ENCODE measurements at regions not wholly inside any gene's neighbourhood (a gene's known extent, or its start where the extent isn't known, plus 50 kb on each side); places are given as distances from the start of the nearest gene placed in this dataset.
"Not testable (repeated sequence)": the region's sequence is repeated elsewhere in the genome, so short reads cannot be mapped to it uniquely, and the experiment has no call there.

- WGBS = 82% methylated on average over 3 of the region's 3 CpGs
- peaks cover 2% of the 10 kb centered on the region; the same call in 1 of the 2 replicates for H3K4me1 ChIP-seq (ENCODE audit: insufficient read depth, low read length)
- no peaks in the 10 kb centered on the region for H3K9me3 ChIP-seq (ENCODE audit: insufficient read depth, low read depth, low read length)
- H3K4me3 ChIP-seq (ENCODE audit: low read length) = no peak overlapping the region
- H3K9ac ChIP-seq (ENCODE audit: low read depth, low read length) = no peak overlapping the region
- no peaks in the 10 kb centered on the region for H3K36me3 ChIP-seq (ENCODE audit: insufficient read depth, low read length)
- H3K27me3 ChIP-seq (ENCODE audit: insufficient read depth, low read length) = no peaks in the 10 kb centered on the region
- H3K27ac ChIP-seq (ENCODE audit: low read depth, low read length) = no peak overlapping the region
Measured at GRCh38 chr5:91500758-91501157, 117.6 kb upstream of the ARRDC3 start.

- H3K9ac ChIP-seq (ENCODE audit: low read depth, low read length) = no peak overlapping the region
- H3K27ac ChIP-seq (ENCODE audit: low read depth, low read length) = no peak overlapping the region
- H3K9me3 ChIP-seq (ENCODE audit: insufficient read depth, low read depth, low read length) = no peaks in the 10 kb centered on the region
- H3K4me3 ChIP-seq (ENCODE audit: low read length) = no peak overlapping the region
- H3K36me3 ChIP-seq (ENCODE audit: insufficient read depth, low read length) = no peaks in the 10 kb centered on the region
- H3K27me3 ChIP-seq (ENCODE audit: insufficient read depth, low read length) = no peaks in the 10 kb centered on the region
- 0% methylated on average over 2 of the region's 2 CpGs for WGBS
- peaks cover 8% of the 10 kb centered on the region; the same call in 1 of the 2 replicates for H3K4me1 ChIP-seq (ENCODE audit: insufficient read depth, low read length)
Measured at GRCh38 chr5:91499943-91500531, 116.9 kb upstream of the ARRDC3 start.

DNA sequence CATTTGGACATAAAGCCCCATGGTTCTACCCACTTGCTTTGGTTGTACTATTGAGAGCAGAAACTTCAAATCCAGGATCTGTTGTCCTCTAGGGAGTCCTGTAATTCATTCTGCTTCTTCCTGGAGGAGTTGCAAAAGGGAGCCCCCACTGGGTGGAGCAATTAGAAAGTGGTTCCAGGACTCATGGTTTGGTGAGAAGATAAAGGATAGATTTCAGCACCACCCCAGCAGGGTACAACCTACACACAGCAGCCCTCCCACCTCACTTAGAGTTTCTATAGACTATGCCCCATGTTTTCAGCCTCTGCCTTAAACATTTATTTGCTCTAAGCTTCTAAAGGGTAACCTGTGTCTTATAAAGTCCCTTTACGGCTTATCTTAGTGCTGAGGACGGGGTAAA, 112.6 kb upstream of the ARRDC3 start:
- Histone ChIP-seq H3K9me3 (ENCODE audit: insufficient read depth, low read depth, low read length) (no peaks in the 10 kb centered on the region), H3K4me1 (ENCODE audit: insufficient read depth, low read length) (peaks cover 16% of the 10 kb centered on the region), H3K9ac (ENCODE audit: low read depth, low read length) (no peak overlapping the region), H3K4me3 (ENCODE audit: low read length) (no peak overlapping the region), H3K27me3 (ENCODE audit: insufficient read depth, low read length) (no peaks in the 10 kb centered on the region), H3K27ac (ENCODE audit: low read depth, low read length) (no peak overlapping the region), H3K36me3 (ENCODE audit: insufficient read depth, low read length) (no peaks in the 10 kb centered on the region)
- 89% methylated on average over 2 of the region's 2 CpGs for WGBS

DNA sequence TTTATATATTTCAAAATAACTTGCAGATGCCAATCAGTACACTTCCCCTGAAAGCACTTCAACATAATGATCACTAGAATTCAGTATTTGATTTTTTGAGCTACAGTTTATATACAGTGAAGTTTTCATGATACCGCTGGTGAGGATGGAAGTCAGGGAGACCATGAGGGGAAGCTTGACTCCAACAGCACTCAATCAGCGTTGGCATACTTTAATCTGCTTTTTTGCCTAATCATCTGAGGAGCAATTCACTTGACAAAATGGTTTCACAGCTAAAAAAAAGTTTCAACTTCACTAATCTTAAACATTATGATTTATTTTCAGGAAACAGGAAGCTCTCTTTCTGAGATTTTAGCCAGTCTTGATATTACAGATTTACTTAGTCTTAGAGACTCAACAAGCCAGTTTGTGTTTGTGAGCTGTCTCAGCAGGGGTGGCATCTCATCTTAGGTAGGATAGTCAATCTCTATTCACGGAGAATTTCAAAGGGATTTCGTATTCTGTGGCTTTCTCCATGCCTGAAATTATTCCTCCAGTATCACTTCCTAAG, 111.4 kb upstream of the ARRDC3 start:
- Histone ChIP-seq H3K4me3 (ENCODE audit: low read length) (no peak overlapping the region), H3K36me3 (ENCODE audit: insufficient read depth, low read length) (no peaks in the 10 kb centered on the region), H3K27ac (ENCODE audit: low read depth, low read length) (no peak overlapping the region), H3K9me3 (ENCODE audit: insufficient read depth, low read depth, low read length) (no peaks in the 10 kb centered on the region), H3K27me3 (ENCODE audit: insufficient read depth, low read length) (no peaks in the 10 kb centered on the region), H3K4me1 (ENCODE audit: insufficient read depth, low read length) (peaks cover 16% of the 10 kb centered on the region), H3K9ac (ENCODE audit: low read depth, low read length) (no peak overlapping the region)
- 63% methylated on average over 4 of the region's 4 CpGs for WGBS

DNA sequence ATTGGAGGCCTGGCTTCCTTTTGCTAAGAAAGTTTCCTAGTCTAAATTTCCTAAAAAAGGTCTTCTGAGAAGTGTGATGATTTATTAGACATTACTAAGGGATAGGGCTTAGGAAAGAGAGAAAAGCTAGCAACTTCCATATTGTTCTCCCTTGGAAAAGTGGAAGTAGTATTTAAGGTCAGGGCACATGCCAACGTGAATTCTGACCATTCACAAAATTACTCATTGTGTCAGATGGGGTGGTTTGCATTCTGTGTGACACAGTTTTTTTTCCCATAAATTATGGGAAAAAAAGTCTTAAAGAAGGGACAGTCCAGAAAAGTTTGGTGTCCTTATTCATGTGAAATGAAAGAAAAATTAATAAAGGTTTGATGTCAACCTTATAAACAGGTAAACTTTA, 110.0 kb upstream of the ARRDC3 start:
- WGBS = 100% methylated on average over 1 of the region's 1 CpG
- peaks cover 16% of the 10 kb centered on the region for H3K4me1 ChIP-seq (ENCODE audit: insufficient read depth, low read length)
- no peaks in the 10 kb centered on the region for H3K27me3 ChIP-seq (ENCODE audit: insufficient read depth, low read length)
- H3K27ac ChIP-seq (ENCODE audit: low read depth, low read length) = no peak overlapping the region
- no peak overlapping the region for H3K4me3 ChIP-seq (ENCODE audit: low read length)
- no peak overlapping the region for H3K9ac ChIP-seq (ENCODE audit: low read depth, low read length)
- H3K36me3 ChIP-seq (ENCODE audit: insufficient read depth, low read length) = no peaks in the 10 kb centered on the region
- H3K9me3 ChIP-seq (ENCODE audit: insufficient read depth, low read depth, low read length) = no peaks in the 10 kb centered on the region

DNA sequence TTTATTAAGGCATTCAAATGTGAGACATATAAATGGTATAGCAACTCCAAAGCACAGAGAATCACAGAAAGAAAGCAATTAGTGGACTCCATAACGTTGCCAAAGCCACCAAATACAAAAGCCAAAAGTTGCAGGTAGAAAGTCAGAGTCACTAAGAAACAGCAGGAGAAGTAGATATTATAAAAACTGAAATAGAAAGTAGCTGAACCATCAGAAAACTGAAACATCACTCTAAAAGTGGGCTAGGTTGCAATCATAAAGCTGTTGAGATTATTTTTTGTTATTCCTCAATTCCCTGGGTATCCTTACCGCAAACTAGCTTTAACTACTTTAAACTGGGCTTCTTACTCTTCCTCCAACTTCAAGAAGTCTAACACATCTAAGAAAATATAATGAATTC, 108.1 kb upstream of the ARRDC3 start:
- Histone ChIP-seq H3K36me3 (ENCODE audit: insufficient read depth, low read length) (no peaks in the 10 kb centered on the region), H3K9ac (ENCODE audit: low read depth, low read length) (no peak overlapping the region), H3K4me1 (ENCODE audit: insufficient read depth, low read length) (peaks cover 18% of the 10 kb centered on the region), H3K9me3 (ENCODE audit: insufficient read depth, low read depth, low read length) (peaks cover 3% of the 10 kb centered on the region; the same call in 1 of the 2 replicates), H3K27me3 (ENCODE audit: insufficient read depth, low read length) (no peaks in the 10 kb centered on the region), H3K27ac (ENCODE audit: low read depth, low read length) (no peak overlapping the region), H3K4me3 (ENCODE audit: low read length) (no peak overlapping the region)
- whole genome bisulfite sequencing = 92% methylated on average over 2 of the region's 2 CpGs

GRCh38 chr5:91490316-91490715, 107.2 kb upstream of the ARRDC3 start:
- H3K4me3 ChIP-seq (ENCODE audit: low read length) = no peak overlapping the region
- peaks cover 3% of the 10 kb centered on the region; the same call in 1 of the 2 replicates for H3K9me3 ChIP-seq (ENCODE audit: insufficient read depth, low read depth, low read length)
- WGBS = 87% methylated on average over 1 of the region's 3 CpGs
- peaks cover 13% of the 10 kb centered on the region for H3K4me1 ChIP-seq (ENCODE audit: insufficient read depth, low read length)
- H3K36me3 ChIP-seq (ENCODE audit: insufficient read depth, low read length) = no peaks in the 10 kb centered on the region
- H3K9ac ChIP-seq (ENCODE audit: low read depth, low read length) = no peak overlapping the region
- no peak overlapping the region for H3K27ac ChIP-seq (ENCODE audit: low read depth, low read length)
- H3K27me3 ChIP-seq (ENCODE audit: insufficient read depth, low read length) = no peaks in the 10 kb centered on the region

DNA sequence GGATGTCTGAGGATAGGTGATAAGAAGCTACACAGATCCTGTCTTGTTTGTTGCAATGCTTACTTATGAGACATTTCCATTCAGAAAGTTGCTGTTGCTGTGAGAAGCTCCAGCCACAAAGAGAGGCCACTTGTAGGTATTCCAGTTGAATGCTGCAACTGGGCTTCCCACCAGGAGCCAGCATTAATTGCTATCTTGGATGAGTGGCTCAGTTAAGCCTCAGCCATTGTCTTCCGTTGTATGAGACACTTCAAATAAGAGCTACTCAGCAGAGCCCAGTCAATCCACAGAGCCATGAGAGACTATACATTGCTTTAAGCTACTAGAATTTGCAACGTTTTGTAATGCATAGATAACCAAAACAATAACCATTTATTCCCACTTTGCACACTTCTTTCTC, 104.3 kb upstream of the ARRDC3 start:
- 0 out of 2 replicates have a peak, but pooled peaks cover 2% of the 10 kb centered on the region for H3K4me1 ChIP-seq (ENCODE audit: insufficient read depth, low read length)
- WGBS = 53% methylated on average over 2 of the region's 2 CpGs
- no peak overlapping the region for H3K4me3 ChIP-seq (ENCODE audit: low read length)
- H3K9ac ChIP-seq (ENCODE audit: low read depth, low read length) = no peak overlapping the region
- no peaks in the 10 kb centered on the region for H3K27me3 ChIP-seq (ENCODE audit: insufficient read depth, low read length)
- no peaks in the 10 kb centered on the region for H3K36me3 ChIP-seq (ENCODE audit: insufficient read depth, low read length)
- H3K9me3 ChIP-seq (ENCODE audit: insufficient read depth, low read depth, low read length) = peaks cover 3% of the 10 kb centered on the region; the same call in 1 of the 2 replicates
- no peak overlapping the region for H3K27ac ChIP-seq (ENCODE audit: low read depth, low read length)

- 88% methylated on average over 2 of the region's 2 CpGs for WGBS
- no peak overlapping the region for H3K27ac ChIP-seq (ENCODE audit: low read depth, low read length)
Measured at GRCh38 chr5:91486638-91487037, 103.5 kb upstream of the ARRDC3 start.

DNA sequence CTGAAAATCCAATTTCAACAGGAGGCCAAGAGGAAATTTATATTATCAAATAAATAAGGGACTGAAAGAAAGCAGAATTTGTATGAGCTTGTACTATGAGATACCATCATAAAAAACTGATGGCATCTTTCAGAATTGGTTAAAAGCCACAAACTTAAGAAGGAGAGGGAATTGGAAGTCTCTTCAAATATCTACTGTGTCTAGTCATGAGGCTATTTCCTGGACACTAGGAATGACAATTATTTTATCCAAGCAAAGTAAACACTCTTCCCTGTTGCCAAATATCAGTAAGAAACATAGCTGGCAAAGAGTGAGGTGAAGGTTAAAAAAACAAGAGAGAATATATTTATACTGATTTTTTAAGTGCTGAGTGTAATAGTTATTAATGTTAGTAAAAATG, 101.5 kb upstream of the ARRDC3 start:
- Histone ChIP-seq H3K9ac (ENCODE audit: low read depth, low read length) (no peak overlapping the region), H3K4me1 (ENCODE audit: insufficient read depth, low read length) (0 out of 2 replicates have a peak, but pooled peaks cover 2% of the 10 kb centered on the region), H3K27me3 (ENCODE audit: insufficient read depth, low read length) (no peaks in the 10 kb centered on the region), H3K27ac (ENCODE audit: low read depth, low read length) (no peak overlapping the region), H3K36me3 (ENCODE audit: insufficient read depth, low read length) (no peaks in the 10 kb centered on the region), H3K9me3 (ENCODE audit: insufficient read depth, low read depth, low read length) (peaks cover 3% of the 10 kb centered on the region; the same call in 1 of the 2 replicates), H3K4me3 (ENCODE audit: low read length) (no peak overlapping the region)

More at GRCh38 chr5:91486638-91487037, 103.5 kb upstream of the ARRDC3 start:
- Histone ChIP-seq H3K36me3 (ENCODE audit: insufficient read depth, low read length) (no peaks in the 10 kb centered on the region), H3K4me3 (ENCODE audit: low read length) (no peak overlapping the region), H3K9me3 (ENCODE audit: insufficient read depth, low read depth, low read length) (peaks cover 3% of the 10 kb centered on the region; the same call in 1 of the 2 replicates), H3K9ac (ENCODE audit: low read depth, low read length) (no peak overlapping the region), H3K27me3 (ENCODE audit: insufficient read depth, low read length) (no peaks in the 10 kb centered on the region), H3K4me1 (ENCODE audit: insufficient read depth, low read length) (0 out of 2 replicates have a peak, but pooled peaks cover 2% of the 10 kb centered on the region)

- not testable (repeated sequence) for H3K9me3 ChIP-seq (ENCODE audit: insufficient read depth, low read depth, low read length); H3K36me3 ChIP-seq (ENCODE audit: insufficient read depth, low read length); H3K27me3 ChIP-seq (ENCODE audit: insufficient read depth, low read length); H3K4me3 ChIP-seq (ENCODE audit: low read length); H3K27ac ChIP-seq (ENCODE audit: low read depth, low read length); H3K4me1 ChIP-seq (ENCODE audit: insufficient read depth, low read length); H3K9ac ChIP-seq (ENCODE audit: low read depth, low read length)
- WGBS = 91% methylated on average over 2 of the region's 2 CpGs
Measured at GRCh38 chr5:91479376-91479775, 96.3 kb upstream of the ARRDC3 start.
